Right atrium auricular region (tissue), 2 donors: ENCODE measurements at regions not wholly inside any gene's neighbourhood (a gene's known extent, or its start where the extent isn't known, plus 50 kb on each side); places are given as distances from the start of the nearest gene placed in this dataset.

Experiments used
- DNase-seq: peaks from one replicate; pipeline ENCODE4 v3.0.0-alpha.2; 2019; ENCODE audit warnings: low spot score
- H3K27ac ChIP-seq, 2 donors: fragments of 200-600 bp; sonication (generic); 1 replicate in 1 of 2; 2 replicates in 1 of 2; pipeline ENCODE4 v1.5.1; 2016 to 2019
- H3K27me3 ChIP-seq, 2 donors: fragments of 200-600 bp; sonication (generic); one replicate each; pipeline versions ENCODE4 v1.5.1 to v1.6.0; 2017 to 2019
- H3K36me3 ChIP-seq: fragments of 200-600 bp; sonication (generic); one replicate; pipeline ENCODE4 v1.5.1; 2016
- H3K4me1 ChIP-seq, 2 donors: fragments of 200-600 bp; sonication (generic); one replicate each; pipeline versions ENCODE4 v1.5.1 to v1.6.0; 2017 to 2019
- H3K4me3 ChIP-seq, 2 donors: fragments of 200-600 bp; sonication (generic); 1 replicate in 1 of 2; 2 replicates in 1 of 2; pipeline ENCODE4 v1.5.1; 2017 to 2019; ENCODE audit warnings: mild to moderate bottlenecking in 1 of 2, moderate library complexity in 1 of 2
- H3K9me3 ChIP-seq, 2 donors: fragments of 200-600 bp; sonication (generic); one replicate each; pipeline ENCODE4 v1.5.1; 2019
- TF ChIP-seq, protein P1 (sequence below), 2 donors: fragments of 200-600 bp; sonication (generic); IDR thresholded peaks; one replicate each; pipeline ENCODE4 v1.5.1; 2019; ENCODE audit warnings: antibody characterized with exemption in 2 of 2

- TF ChIP-seq, protein P1, sequence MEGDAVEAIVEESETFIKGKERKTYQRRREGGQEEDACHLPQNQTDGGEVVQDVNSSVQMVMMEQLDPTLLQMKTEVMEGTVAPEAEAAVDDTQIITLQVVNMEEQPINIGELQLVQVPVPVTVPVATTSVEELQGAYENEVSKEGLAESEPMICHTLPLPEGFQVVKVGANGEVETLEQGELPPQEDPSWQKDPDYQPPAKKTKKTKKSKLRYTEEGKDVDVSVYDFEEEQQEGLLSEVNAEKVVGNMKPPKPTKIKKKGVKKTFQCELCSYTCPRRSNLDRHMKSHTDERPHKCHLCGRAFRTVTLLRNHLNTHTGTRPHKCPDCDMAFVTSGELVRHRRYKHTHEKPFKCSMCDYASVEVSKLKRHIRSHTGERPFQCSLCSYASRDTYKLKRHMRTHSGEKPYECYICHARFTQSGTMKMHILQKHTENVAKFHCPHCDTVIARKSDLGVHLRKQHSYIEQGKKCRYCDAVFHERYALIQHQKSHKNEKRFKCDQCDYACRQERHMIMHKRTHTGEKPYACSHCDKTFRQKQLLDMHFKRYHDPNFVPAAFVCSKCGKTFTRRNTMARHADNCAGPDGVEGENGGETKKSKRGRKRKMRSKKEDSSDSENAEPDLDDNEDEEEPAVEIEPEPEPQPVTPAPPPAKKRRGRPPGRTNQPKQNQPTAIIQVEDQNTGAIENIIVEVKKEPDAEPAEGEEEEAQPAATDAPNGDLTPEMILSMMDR (IDR thresholded peaks at IDR 0.05), result no peak
- H3K4me3 ChIP-seq, result no peak overlapping the region
- H3K27ac ChIP-seq, result no peak overlapping the region
- H3K4me1 ChIP-seq, result no peaks in the 10 kb centered on the region
- H3K27me3 ChIP-seq, result no peaks in the 10 kb centered on the region
- no peaks in the 10 kb centered on the region for H3K9me3 ChIP-seq
- no peak for DNase-seq
- H3K36me3 ChIP-seq, result no peaks in the 10 kb centered on the region
These were observed 565.1 kb upstream of the CCDC179 start for GRCh38 chr11:23425381-23425780.

GRCh38 chr11:23429569-23429968 lies 569.3 kb upstream of the CCDC179 start:
- DNase-seq, result no peak
- TF ChIP-seq, protein P1 (IDR thresholded peaks at IDR 0.05), result no peak
- H3K9me3 ChIP-seq, result no peaks in the 10 kb centered on the region
- no peaks in the 10 kb centered on the region for H3K27me3 ChIP-seq
- no peaks in the 10 kb centered on the region for H3K4me1 ChIP-seq
- no peaks in the 10 kb centered on the region for H3K36me3 ChIP-seq
- no peak overlapping the region for H3K27ac ChIP-seq
- no peak overlapping the region for H3K4me3 ChIP-seq

DNA sequence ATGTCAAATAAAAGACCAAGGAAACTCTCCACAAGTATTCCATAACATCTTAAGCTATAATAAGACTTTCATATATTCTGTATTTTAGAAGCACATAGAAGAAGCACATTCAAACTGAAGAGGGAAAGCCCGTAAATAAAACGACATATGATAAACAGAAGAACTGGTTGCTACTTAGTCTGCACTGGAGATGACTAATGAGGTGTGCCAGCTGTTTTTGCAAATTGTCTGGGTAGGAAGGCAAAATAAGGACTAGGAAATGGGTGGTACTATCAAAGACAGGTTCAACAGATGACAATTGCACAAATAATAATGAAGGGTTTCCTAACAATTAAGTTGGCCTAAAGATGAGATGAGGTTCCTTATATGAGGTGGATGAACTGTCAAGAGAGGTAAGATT lies 593.2 kb upstream of the CCDC179 start:
- no peaks in the 10 kb centered on the region for H3K4me1 ChIP-seq
- no peaks in the 10 kb centered on the region for H3K27me3 ChIP-seq
- TF ChIP-seq, protein P1 (IDR thresholded peaks at IDR 0.05), result no peak
- no peak overlapping the region for H3K27ac ChIP-seq
- H3K9me3 ChIP-seq, result no peaks in the 10 kb centered on the region
- H3K4me3 ChIP-seq, result no peak overlapping the region
- H3K36me3 ChIP-seq, result no peaks in the 10 kb centered on the region
- no peak for DNase-seq

- H3K36me3 ChIP-seq, result no peaks in the 10 kb centered on the region
- no peak overlapping the region for H3K27ac ChIP-seq
- H3K4me1 ChIP-seq, result no peaks in the 10 kb centered on the region
- TF ChIP-seq, protein P1 (IDR thresholded peaks at IDR 0.05), result no peak
- DNase-seq, result no peak
- H3K27me3 ChIP-seq, result no peaks in the 10 kb centered on the region
- no peak overlapping the region for H3K4me3 ChIP-seq
- no peaks in the 10 kb centered on the region for H3K9me3 ChIP-seq
These were observed 595.1 kb upstream of the CCDC179 start for GRCh38 chr11:23455321-23455891.

GRCh38 chr11:23457641-23458040 lies 597.4 kb upstream of the CCDC179 start:
- no peak overlapping the region for H3K27ac ChIP-seq
- no peaks in the 10 kb centered on the region for H3K36me3 ChIP-seq
- TF ChIP-seq, protein P1 (IDR thresholded peaks at IDR 0.05), result no peak
- DNase-seq, result no peak
- H3K4me3 ChIP-seq, result no peak overlapping the region
- no peaks in the 10 kb centered on the region for H3K4me1 ChIP-seq
- H3K27me3 ChIP-seq, result no peaks in the 10 kb centered on the region
- no peaks in the 10 kb centered on the region for H3K9me3 ChIP-seq

DNA sequence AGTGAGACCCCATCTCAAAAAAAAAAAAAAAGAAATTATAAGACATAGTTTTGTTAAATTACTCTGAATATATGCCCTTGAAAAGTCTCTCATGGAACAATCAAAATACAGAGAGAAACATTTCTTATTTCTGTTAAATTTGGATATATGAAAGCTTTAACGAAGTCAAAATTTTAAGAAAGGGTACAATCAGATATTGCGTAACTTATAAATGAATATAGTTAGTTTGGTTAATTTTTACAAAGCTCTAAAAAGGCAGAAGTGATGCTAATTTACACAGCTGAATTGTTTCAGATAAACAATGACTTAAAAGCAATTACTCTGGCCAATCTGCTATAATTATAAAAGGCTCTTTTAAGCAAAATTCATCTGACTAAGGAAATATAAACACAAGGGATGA lies 611.6 kb upstream of the CCDC179 start:
- DNase-seq, result no peak
- H3K4me3 ChIP-seq, result no peak overlapping the region
- TF ChIP-seq, protein P1 (IDR thresholded peaks at IDR 0.05), result no peak

More for the DNA sequence above, 611.6 kb upstream of the CCDC179 start:
- Histone ChIP-seq H3K9me3 (no peaks in the 10 kb centered on the region), H3K27me3 (no peaks in the 10 kb centered on the region), H3K27ac (no peak overlapping the region), H3K36me3 (no peaks in the 10 kb centered on the region), H3K4me1 (no peaks in the 10 kb centered on the region)
